Upper lobe of left lung (tissue), 6 donors: ENCODE measurements at regions not wholly inside any gene's neighbourhood (a gene's known extent, or its start where the extent isn't known, plus 50 kb on each side); places are given as distances from the start of the nearest gene placed in this dataset.

Experiments used
- ATAC-seq, 2 donors: fragments of 200-7000 bp; cut with Tn5 transposase; one replicate each; pipeline ENCODE4 v1.9.1; 2022; ENCODE audit warnings: mild to moderate bottlenecking in 2 of 2, moderate library complexity in 2 of 2; ENCODE audit not compliant: low FRiP score in 2 of 2
- DNase-seq, 2 donors: peaks; one replicate each; pipeline ENCODE4 v3.0.0-alpha.2; 2019 to 2020
- H3K27ac ChIP-seq, 4 donors: fragments of 200-600 bp; sonication (generic); one replicate each; pipeline ENCODE4 v1.5.1; 2016 to 2019
- H3K27me3 ChIP-seq, 4 donors: fragments of 200-600 bp; sonication (generic); one replicate each; pipeline ENCODE4 v1.5.1; 2017 to 2019
- H3K36me3 ChIP-seq, 4 donors: fragments of 200-600 bp; sonication (generic); one replicate each; pipeline ENCODE4 v1.5.1; 2016 to 2019
- H3K4me1 ChIP-seq, 4 donors: fragments of 200-600 bp; sonication (generic); one replicate each; pipeline ENCODE4 v1.5.1; 2018 to 2019
- H3K4me3 ChIP-seq, 4 donors: fragments of 200-600 bp; sonication (generic); one replicate each; pipeline ENCODE4 v1.5.1; 2017 to 2019; ENCODE audit warnings: mild to moderate bottlenecking in 2 of 4, moderate library complexity in 1 of 4
- H3K9me3 ChIP-seq, 4 donors: fragments of 200-600 bp; sonication (generic); one replicate each; pipeline ENCODE4 v1.5.1; 2018 to 2019
- CTCF ChIP-seq, 6 experiments: fragments of 450-650 bp in 4 of 6; fragments of 200-600 bp in 2 of 6; sonication (generic) in 2 of 6; IDR thresholded peaks; one replicate each; pipeline ENCODE4 v1.5.1; 2016 to 2019; ENCODE audit warnings: antibody characterized with exemption in 6 of 6
- EP300 ChIP-seq, 4 donors: sonication (generic); formaldehyde crosslinking; IDR thresholded peaks; one replicate each; pipeline ENCODE4 v1.5.1; 2017; ENCODE audit warnings: antibody characterized with exemption in 4 of 4, control low read depth in 2 of 4
- POLR2A ChIP-seq, 4 donors: fragments of 450-650 bp; IDR thresholded peaks; one replicate each; pipeline ENCODE4 v1.5.1; 2016 to 2017; ENCODE audit warnings: antibody characterized with exemption in 4 of 4, mild to moderate bottlenecking in 2 of 4
- POLR2AphosphoS5 ChIP-seq, 2 donors: sonication (generic); formaldehyde crosslinking; IDR thresholded peaks; one replicate each; pipeline ENCODE4 v1.5.1; 2017; ENCODE audit warnings: antibody characterized with exemption in 2 of 2
- WGBS, 2 donors: methylation state at CpG; one replicate each; pipeline ENCODE4 v1.1.5; 2017 to 2018; 5-methylcytosine and 5-hydroxymethylcytosine counted together
- donor health status: DM: no; HTN: no; CAD: no; lungs with moderate emphysema.
- donor health status: DM: no; HTN: yes; CAD: no; lungs with severe emphysema.

- no peaks in the 10 kb centered on the region for H3K36me3 ChIP-seq
- no peak for DNase-seq
- 79 to 83% methylated on average over 3 of the region's 3 CpGs for WGBS, 2 donors
- no peak overlapping the region for H3K27ac ChIP-seq
- H3K4me3 ChIP-seq = no peak overlapping the region
- TF ChIP-seq POLR2AphosphoS5 (IDR thresholded peaks at IDR 0.05) (no peak), CTCF (IDR thresholded peaks at IDR 0.05) (no peak), POLR2A (IDR thresholded peaks at IDR 0.05) (no peak), EP300 (IDR thresholded peaks at IDR 0.05) (no peak)
- H3K9me3 ChIP-seq = no peaks in the 10 kb centered on the region
- H3K27me3 ChIP-seq = no peaks in the 10 kb centered on the region
- ATAC-seq = no peak
- H3K4me1 ChIP-seq = no peaks in the 10 kb centered on the region
Measured at GRCh38 chr18:22773944-22774343, 159.2 kb upstream of the RBBP8 start.

- no peak for ATAC-seq
- TF ChIP-seq EP300 (IDR thresholded peaks at IDR 0.05) (no peak), POLR2AphosphoS5 (IDR thresholded peaks at IDR 0.05) (no peak), CTCF (IDR thresholded peaks at IDR 0.05) (no peak), POLR2A (IDR thresholded peaks at IDR 0.05) (no peak)
- H3K9me3 ChIP-seq = no peaks in the 10 kb centered on the region
- WGBS, 2 donors = 8 to 33% methylated on average over 1 of the region's 1 CpG
- no peak overlapping the region for H3K4me3 ChIP-seq
- no peaks in the 10 kb centered on the region for H3K4me1 ChIP-seq
- H3K27ac ChIP-seq = no peak overlapping the region
- no peaks in the 10 kb centered on the region for H3K27me3 ChIP-seq
- no peak for DNase-seq
- H3K36me3 ChIP-seq = no peaks in the 10 kb centered on the region
Measured at GRCh38 chr18:22778996-22779395, 154.1 kb upstream of the RBBP8 start.

- Histone ChIP-seq H3K27ac (no peak overlapping the region), H3K4me1 (no peaks in the 10 kb centered on the region), H3K9me3 (no peaks in the 10 kb centered on the region), H3K36me3 (no peaks in the 10 kb centered on the region), H3K27me3 (no peaks in the 10 kb centered on the region), H3K4me3 (no peak overlapping the region)
- no peak for TF ChIP-seq EP300 (IDR thresholded peaks at IDR 0.05)
- no peak for TF ChIP-seq POLR2A (IDR thresholded peaks at IDR 0.05)
- TF ChIP-seq POLR2AphosphoS5 (IDR thresholded peaks at IDR 0.05) = no peak
- TF ChIP-seq CTCF (IDR thresholded peaks at IDR 0.05) = no peak
- ATAC-seq (no peak), DNase-seq (no peak)
- WGBS, 2 donors = 89% methylated on average over 3 of the region's 3 CpGs
Measured at GRCh38 chr18:22783245-22783644, 149.9 kb upstream of the RBBP8 start.

GRCh38 chr18:22783662-22784076 is 149.5 kb upstream of the RBBP8 start:
- Histone ChIP-seq H3K27me3 (no peaks in the 10 kb centered on the region), H3K9me3 (no peaks in the 10 kb centered on the region), H3K4me1 (no peaks in the 10 kb centered on the region), H3K27ac (no peak overlapping the region), H3K4me3 (no peak overlapping the region), H3K36me3 (no peaks in the 10 kb centered on the region)
- TF ChIP-seq POLR2AphosphoS5 (IDR thresholded peaks at IDR 0.05) (no peak), EP300 (IDR thresholded peaks at IDR 0.05) (no peak), POLR2A (IDR thresholded peaks at IDR 0.05) (no peak), CTCF (IDR thresholded peaks at IDR 0.05) (no peak)
- DNase-seq (no peak), ATAC-seq (no peak)
- WGBS, 2 donors = 62 to 83% methylated on average over 3 to 4 of the region's 4 CpGs

- no peak for DNase-seq
- H3K27ac ChIP-seq = no peak overlapping the region
- peaks cover 5 to 9% (median 7%) of the 10 kb centered on the region in 4 donors for H3K4me1 ChIP-seq
- no peaks in the 10 kb centered on the region for H3K36me3 ChIP-seq
- no peak overlapping the region for H3K4me3 ChIP-seq
- H3K27me3 ChIP-seq = no peaks in the 10 kb centered on the region
- ATAC-seq = no peak
- H3K9me3 ChIP-seq = no peaks in the 10 kb centered on the region
- 61 to 74% methylated on average over 2 of the region's 2 CpGs for WGBS, 2 donors
- TF ChIP-seq EP300 (IDR thresholded peaks at IDR 0.05) (no peak), POLR2AphosphoS5 (IDR thresholded peaks at IDR 0.05) (no peak), POLR2A (IDR thresholded peaks at IDR 0.05) (no peak), CTCF (IDR thresholded peaks at IDR 0.05) (no peak)
Measured at GRCh38 chr18:22789052-22789451, 144.1 kb upstream of the RBBP8 start.
